ENCODE measurements at regions not wholly inside any gene's neighbourhood (a gene's known extent, or its start where the extent isn't known, plus 50 kb on each side); places are given as distances from the start of the nearest gene placed in this dataset.

DNA sequence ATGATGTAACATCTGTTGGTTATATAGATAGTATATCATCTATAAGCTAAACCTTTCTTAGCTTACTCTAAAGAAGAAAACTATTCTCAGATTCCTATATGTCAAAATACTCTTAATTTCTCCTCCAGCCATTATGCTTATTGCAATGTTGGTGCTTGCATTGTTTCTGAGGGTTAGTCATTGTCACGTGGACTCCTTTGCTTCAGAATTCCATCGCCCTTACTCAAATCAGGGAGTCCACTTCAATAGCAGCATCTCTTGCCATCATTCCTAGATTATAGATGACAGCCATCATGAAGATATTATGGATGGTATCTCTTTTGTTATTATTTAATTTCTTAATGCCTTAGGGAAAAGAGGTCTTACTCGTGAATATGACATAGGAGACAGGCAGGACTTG is 776.1 kb downstream of the TENT5A start:
- TF ChIP-seq EP300 (IDR thresholded peaks at IDR 0.05) (no peak), POLR2AphosphoS5 (IDR thresholded peaks at IDR 0.05) (no peak), POLR2A (IDR thresholded peaks at IDR 0.05; ENCODE audit: low read depth) (no peak)
- TF ChIP-seq, protein P1, sequence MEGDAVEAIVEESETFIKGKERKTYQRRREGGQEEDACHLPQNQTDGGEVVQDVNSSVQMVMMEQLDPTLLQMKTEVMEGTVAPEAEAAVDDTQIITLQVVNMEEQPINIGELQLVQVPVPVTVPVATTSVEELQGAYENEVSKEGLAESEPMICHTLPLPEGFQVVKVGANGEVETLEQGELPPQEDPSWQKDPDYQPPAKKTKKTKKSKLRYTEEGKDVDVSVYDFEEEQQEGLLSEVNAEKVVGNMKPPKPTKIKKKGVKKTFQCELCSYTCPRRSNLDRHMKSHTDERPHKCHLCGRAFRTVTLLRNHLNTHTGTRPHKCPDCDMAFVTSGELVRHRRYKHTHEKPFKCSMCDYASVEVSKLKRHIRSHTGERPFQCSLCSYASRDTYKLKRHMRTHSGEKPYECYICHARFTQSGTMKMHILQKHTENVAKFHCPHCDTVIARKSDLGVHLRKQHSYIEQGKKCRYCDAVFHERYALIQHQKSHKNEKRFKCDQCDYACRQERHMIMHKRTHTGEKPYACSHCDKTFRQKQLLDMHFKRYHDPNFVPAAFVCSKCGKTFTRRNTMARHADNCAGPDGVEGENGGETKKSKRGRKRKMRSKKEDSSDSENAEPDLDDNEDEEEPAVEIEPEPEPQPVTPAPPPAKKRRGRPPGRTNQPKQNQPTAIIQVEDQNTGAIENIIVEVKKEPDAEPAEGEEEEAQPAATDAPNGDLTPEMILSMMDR (IDR thresholded peaks at IDR 0.05), result no peak
- H3K36me3 ChIP-seq, result no peaks in the 10 kb centered on the region
- no peak overlapping the region for H3K4me3 ChIP-seq
- H3K4me1 ChIP-seq, result no peaks in the 10 kb centered on the region
- intact Hi-C loops (cut with DNase I), result no loop called here
- no peak for DNase-seq (ENCODE audit: extremely low spot score)
- H3K27ac ChIP-seq (replicated peaks in 1 of 4), result no peak overlapping the region
- H3K9me3 ChIP-seq, result no peaks in the 10 kb centered on the region
- WGBS, result 90% methylated on average over 3 of the region's 3 CpGs
- no peaks in the 10 kb centered on the region for H3K27me3 ChIP-seq

DNA sequence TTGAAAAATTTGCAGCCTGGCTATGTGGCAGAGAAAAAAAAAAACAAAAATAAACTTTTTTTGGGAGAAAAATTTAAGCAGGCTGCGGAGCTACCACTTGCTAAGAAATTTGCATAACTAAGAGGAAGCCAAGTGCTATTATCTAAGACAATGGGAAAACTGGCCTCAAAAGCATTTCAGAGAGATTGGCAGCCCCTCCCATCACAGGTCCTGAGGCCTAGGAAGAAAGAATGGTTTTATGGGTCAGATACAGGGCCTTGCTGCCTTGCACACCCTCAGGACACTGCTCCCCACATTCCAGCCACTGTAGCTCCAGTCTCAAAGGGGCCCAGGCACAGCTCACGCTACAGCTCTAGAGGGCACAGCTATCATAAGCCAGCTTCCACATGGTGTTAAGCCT is 777.9 kb downstream of the TENT5A start:
- intact Hi-C loops (cut with DNase I), result no loop called here
- H3K4me3 ChIP-seq, result no peak overlapping the region
- H3K27ac ChIP-seq (replicated peaks in 1 of 4), result no peak overlapping the region
- TF ChIP-seq POLR2A (IDR thresholded peaks at IDR 0.05; ENCODE audit: low read depth) (no peak), EP300 (IDR thresholded peaks at IDR 0.05) (no peak), POLR2AphosphoS5 (IDR thresholded peaks at IDR 0.05) (no peak)
- TF ChIP-seq, protein P1 (IDR thresholded peaks at IDR 0.05), result no peak
- DNase-seq (ENCODE audit: extremely low spot score), result no peak
- H3K27me3 ChIP-seq, result no peaks in the 10 kb centered on the region
- H3K36me3 ChIP-seq, result no peaks in the 10 kb centered on the region
- H3K4me1 ChIP-seq, result no peaks in the 10 kb centered on the region
- 85% methylated on average over 2 of the region's 2 CpGs for WGBS
- no peaks in the 10 kb centered on the region for H3K9me3 ChIP-seq

DNA sequence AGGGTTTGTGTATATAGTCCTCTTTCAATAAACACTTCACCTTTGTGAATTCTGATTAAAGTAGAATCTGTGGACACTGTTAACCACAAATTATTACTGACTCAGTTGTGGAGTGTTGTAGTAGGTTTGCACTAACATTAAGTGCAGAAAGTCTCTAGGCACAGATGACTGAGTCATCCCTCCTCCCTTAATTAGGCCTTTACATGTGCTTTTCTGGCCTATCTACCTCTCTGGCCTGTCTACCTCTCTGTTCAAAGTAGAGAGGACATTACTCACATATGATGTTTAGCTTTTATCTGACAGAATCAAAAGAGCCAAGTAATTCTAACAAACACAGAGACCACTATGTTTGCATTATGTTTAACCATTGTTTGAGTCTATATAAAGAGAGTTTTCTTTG is 783.0 kb downstream of the TENT5A start:
- TF ChIP-seq POLR2A (IDR thresholded peaks at IDR 0.05; ENCODE audit: low read depth), result no peak
- intact Hi-C loops (cut with DNase I), result no loop called here

DNA sequence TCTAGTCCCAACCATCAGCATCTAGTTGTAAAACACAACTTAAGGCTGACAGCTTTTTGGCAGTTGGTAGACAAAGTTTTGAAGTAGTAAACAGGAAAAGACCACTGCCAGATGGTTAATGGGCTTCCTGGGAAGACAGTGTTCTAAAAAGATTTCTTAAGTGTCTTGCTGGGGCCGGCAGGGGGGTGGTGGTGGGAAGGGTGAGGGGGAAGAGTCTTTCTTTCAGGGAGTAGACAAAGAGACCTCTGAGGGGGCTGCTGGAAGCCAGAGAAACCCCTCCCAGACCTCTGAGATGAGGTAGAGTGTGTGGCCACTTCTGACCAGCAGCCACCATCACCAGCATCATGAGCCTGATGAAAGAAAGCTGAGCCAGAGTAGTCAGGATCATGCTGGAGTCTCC is 784.9 kb downstream of the TENT5A start:
- intact Hi-C loops (cut with DNase I), result no loop called here
- DNase-seq (ENCODE audit: extremely low spot score), result no peak
- Histone ChIP-seq H3K4me1 (no peaks in the 10 kb centered on the region), H3K27me3 (no peaks in the 10 kb centered on the region), H3K9me3 (no peaks in the 10 kb centered on the region), H3K36me3 (no peaks in the 10 kb centered on the region), H3K27ac (replicated peaks in 1 of 4) (no peak overlapping the region), H3K4me3 (no peak overlapping the region)
- 29% methylated on average over 1 of the region's 1 CpG for WGBS
- TF ChIP-seq POLR2A (IDR thresholded peaks at IDR 0.05; ENCODE audit: low read depth), result no peak
- TF ChIP-seq EP300 (IDR thresholded peaks at IDR 0.05), result no peak
- TF ChIP-seq, protein P1 (IDR thresholded peaks at IDR 0.05), result no peak
- no peak for TF ChIP-seq POLR2AphosphoS5 (IDR thresholded peaks at IDR 0.05)

More for the DNA sequence above, 783.0 kb downstream of the TENT5A start:
- no peak for DNase-seq (ENCODE audit: extremely low spot score)
- Histone ChIP-seq H3K27ac (replicated peaks in 1 of 4) (no peak overlapping the region), H3K9me3 (no peaks in the 10 kb centered on the region), H3K4me3 (no peak overlapping the region), H3K27me3 (no peaks in the 10 kb centered on the region), H3K36me3 (no peaks in the 10 kb centered on the region), H3K4me1 (no peaks in the 10 kb centered on the region)

DNA sequence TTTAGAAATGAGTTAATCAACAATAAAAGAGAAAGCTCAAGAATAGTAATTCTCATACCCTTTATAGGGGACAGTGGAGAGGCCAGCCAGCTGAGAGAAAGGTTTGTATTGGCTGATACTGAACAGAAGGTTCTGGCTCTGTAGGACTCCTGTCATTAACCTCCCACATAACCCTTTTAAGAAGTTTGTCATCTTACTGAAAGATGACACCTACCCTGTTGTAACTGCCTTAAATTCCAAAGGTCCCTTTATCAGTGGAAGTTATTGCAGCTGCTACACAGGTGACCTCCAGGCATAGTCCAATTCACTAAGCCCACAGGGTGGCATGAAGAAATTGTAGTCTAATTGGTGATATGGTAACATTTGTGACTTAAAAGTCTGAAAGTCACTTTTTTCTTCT is 790.1 kb downstream of the TENT5A start:
- intact Hi-C loops (cut with DNase I), result no loop called here
- no peaks in the 10 kb centered on the region for H3K36me3 ChIP-seq
- no peaks in the 10 kb centered on the region for H3K27me3 ChIP-seq
- H3K4me3 ChIP-seq, result no peak overlapping the region
- TF ChIP-seq, protein P1 (IDR thresholded peaks at IDR 0.05), result no peak
- no peak for TF ChIP-seq EP300 (IDR thresholded peaks at IDR 0.05)
- TF ChIP-seq POLR2AphosphoS5 (IDR thresholded peaks at IDR 0.05), result no peak
- TF ChIP-seq POLR2A (IDR thresholded peaks at IDR 0.05; ENCODE audit: low read depth), result no peak
- no peak for DNase-seq (ENCODE audit: extremely low spot score)
- peaks cover 0 to 12% (median 5%) of the 10 kb centered on the region in 4 donors for H3K4me1 ChIP-seq
- H3K27ac ChIP-seq (replicated peaks in 1 of 4), result no peak overlapping the region
- no peaks in the 10 kb centered on the region for H3K9me3 ChIP-seq

Data from esophagus muscularis mucosa (tissue), 4 donors.